H1 (cell line): ENCODE measurements at regions not wholly inside any gene's neighbourhood (a gene's known extent, or its start where the extent isn't known, plus 50 kb on each side); places are given as distances from the start of the nearest gene placed in this dataset.
A peak's percentile ranks its signal among the peaks of the same experiment; 100 is the strongest.

ENCODE experiments used
- CTCF ChIA-PET: fragments of 300-600 bp; sonication (Branson Sonifier 250); formaldehyde crosslinking; loops from one replicate; lab custom pipeline; 2021; ENCODE audit not compliant: partially characterized antibody; lab: Charles Lee
- POLR2A ChIA-PET: fragments of 300-600 bp; sonication (Branson Sonifier 250); formaldehyde crosslinking; loops from one replicate; lab custom pipeline; 2021; ENCODE audit warnings: inconsistent platforms; ENCODE audit not compliant: partially characterized antibody; lab: Charles Lee
- DNase-seq, 2 experiments: peaks; one replicate each; pipeline versions ENCODE4 v3.0.0 to v3.0.0-alpha.2; 2010 to 2022; ENCODE audit warnings: low spot score in 2 of 2, low read depth in 1 of 2, mixed read lengths in 1 of 2
- FAIRE-seq: peaks from 2 replicates; lab custom pipeline; 2011; peaks lifted over from hg19 to GRCh38; lab: Jason Lieb, UNC
- H2AFZ ChIP-seq: 2 replicates; pipeline ENCODE4 v1.8.1; 2012; ENCODE audit warnings: low read length, inconsistent platforms
- H2AK5ac ChIP-seq: 2 replicates; pipeline ENCODE4 v1.6.1; 2013; ENCODE audit warnings: low read depth, low read length
- H2BK120ac ChIP-seq: replicated peaks from 2 replicates; pipeline ENCODE3; 2013; ENCODE audit warnings: low read depth, low read length, inconsistent platforms
- H2BK12ac ChIP-seq: 2 replicates; pipeline ENCODE4 v1.6.1; 2013; ENCODE audit warnings: low read depth, low read length
- H2BK15ac ChIP-seq: 2 replicates; pipeline ENCODE4 v1.6.1; 2013; ENCODE audit warnings: low read length
- H2BK20ac ChIP-seq: 2 replicates; pipeline ENCODE4 v1.6.1; 2013; ENCODE audit warnings: low read length
- H2BK5ac ChIP-seq: 2 replicates; pipeline ENCODE4 v1.6.1; 2013; ENCODE audit warnings: low read depth, low read length
- H3K14ac ChIP-seq: 2 replicates; pipeline ENCODE4 v1.6.1; 2013; ENCODE audit warnings: inconsistent platforms; ENCODE audit not compliant: insufficient read length
- H3K18ac ChIP-seq: 2 replicates; pipeline ENCODE4 v1.6.1; 2013; ENCODE audit warnings: low read length; ENCODE audit errors: extremely low read depth
- H3K23ac ChIP-seq: 2 replicates; pipeline ENCODE4 v1.6.1; 2013; ENCODE audit warnings: inconsistent platforms; ENCODE audit not compliant: insufficient read length
- H3K23me2 ChIP-seq: 2 replicates; pipeline ENCODE4 v1.6.1; 2013; ENCODE audit warnings: low read depth, low read length
- H3K27ac ChIP-seq: 2 replicates; pipeline ENCODE4 v1.6.1; 2011; ENCODE audit warnings: low read depth, low read length, inconsistent platforms
- H3K27me3 ChIP-seq, 4 experiments: replicated peaks in 1 of 4; 1 replicate in 1 of 4; 2 replicates in 3 of 4; pipeline versions ENCODE4 v1.6.1 to v1.8.1; 2011 to 2013; ENCODE audit warnings: low read length in 3 of 4, mild to moderate bottlenecking in 3 of 4, inconsistent platforms in 2 of 4, mixed read lengths in 2 of 4, moderate library complexity in 1 of 4; ENCODE audit not compliant: control insufficient read depth in 3 of 4, insufficient read depth in 3 of 4; ENCODE audit errors: extremely low read depth in 1 of 4
- H3K36me3 ChIP-seq, 4 experiments: 2 replicates each; pipeline versions ENCODE4 v1.6.1 to v1.8.1; 2011 to 2013; ENCODE audit warnings: mild to moderate bottlenecking in 4 of 4, low read length in 3 of 4, moderate library complexity in 2 of 4, control low read depth in 1 of 4, inconsistent platforms in 1 of 4; ENCODE audit not compliant: insufficient read depth in 4 of 4, control insufficient read depth in 2 of 4
- H3K4ac ChIP-seq: replicated peaks from 2 replicates; pipeline ENCODE3; 2013; ENCODE audit warnings: low read length, low read depth, mixed read lengths, inconsistent platforms; ENCODE audit not compliant: insufficient read length
- H3K4me1 ChIP-seq, 4 experiments: replicated peaks in 1 of 4; 1 replicate in 1 of 4; 2 replicates in 3 of 4; pipeline versions ENCODE4 v1.6.1 to v1.8.1; 2011 to 2013; ENCODE audit warnings: low read length in 3 of 4, inconsistent platforms in 2 of 4, mixed read lengths in 1 of 4; ENCODE audit not compliant: insufficient read depth in 4 of 4, control insufficient read depth in 3 of 4
- H3K4me2 ChIP-seq, 2 experiments: 2 replicates each; pipeline versions ENCODE4 v1.6.1 to v1.8.1; 2011 to 2013; ENCODE audit warnings: low read depth in 2 of 2, low read length in 2 of 2, control low read depth in 1 of 2, inconsistent platforms in 1 of 2, mild to moderate bottlenecking in 1 of 2; ENCODE audit not compliant: insufficient read depth in 1 of 2
- H3K4me3 ChIP-seq, 4 experiments: fragments of 200-600, 300-600 bp in 1 of 4; sonication (generic), shearing (Covaris generic), sonication (Bioruptor Twin) in 1 of 4; 2 replicates each; pipeline versions ENCODE4 v1.5.1 to v1.8.1; 2011 to 2016; ENCODE audit warnings: low read length in 4 of 4, low read depth in 3 of 4, control low read depth in 2 of 4, inconsistent platforms in 2 of 4, mild to moderate bottlenecking in 2 of 4, mixed read lengths in 1 of 4, moderate library complexity in 1 of 4; ENCODE audit not compliant: insufficient read depth in 2 of 4; ENCODE audit errors: extremely low read depth in 1 of 4
- H3K56ac ChIP-seq: replicated peaks from 2 replicates; pipeline ENCODE3; 2013; ENCODE audit warnings: low read depth, mild to moderate bottlenecking, mixed read lengths, low read length, inconsistent platforms; ENCODE audit not compliant: insufficient read length
- H3K79me1 ChIP-seq: 2 replicates; pipeline ENCODE4 v1.6.1; 2013; ENCODE audit warnings: low read depth, low read length, control low read depth
- H3K79me2 ChIP-seq, 2 experiments: 2 replicates each; pipeline versions ENCODE4 v1.6.1 to v1.8.1; 2012 to 2013; ENCODE audit warnings: low read length in 2 of 2, mild to moderate bottlenecking in 2 of 2, inconsistent platforms in 1 of 2; ENCODE audit not compliant: insufficient read depth in 2 of 2, control insufficient read depth in 1 of 2
- H3K9ac ChIP-seq, 4 experiments: replicated peaks in 1 of 4; 1 replicate in 1 of 4; 2 replicates in 3 of 4; pipeline versions ENCODE4 v1.6.1 to v1.8.1; 2011 to 2013; ENCODE audit warnings: low read depth in 3 of 4, low read length in 3 of 4, control low read depth in 2 of 4, mild to moderate bottlenecking in 2 of 4, moderate library complexity in 2 of 4, inconsistent platforms in 1 of 4; ENCODE audit errors: extremely low read depth in 1 of 4
- H3K9me3 ChIP-seq, 2 experiments: 2 replicates each; pipeline versions ENCODE4 v1.6.1 to v1.8.1; 2012 to 2013; ENCODE audit warnings: mild to moderate bottlenecking in 2 of 2, moderate library complexity in 2 of 2, control low read depth in 1 of 2, inconsistent platforms in 1 of 2, low read depth in 1 of 2, low read length in 1 of 2, mixed read lengths in 1 of 2; ENCODE audit not compliant: insufficient read depth in 2 of 2
- H4K20me1 ChIP-seq, 2 experiments: replicated peaks in 1 of 2; 2 replicates each; pipeline versions ENCODE3 to v1.8.1; 2011 to 2013; ENCODE audit warnings: inconsistent platforms in 2 of 2, low read length in 2 of 2, mild to moderate bottlenecking in 1 of 2; ENCODE audit not compliant: insufficient read depth in 2 of 2, control insufficient read depth in 1 of 2
- H4K5ac ChIP-seq: 2 replicates; pipeline ENCODE4 v1.6.1; 2013; ENCODE audit warnings: low read length, low read depth, mixed read lengths, inconsistent platforms; ENCODE audit not compliant: insufficient read length
- H4K8ac ChIP-seq: 2 replicates; pipeline ENCODE4 v1.8.0; 2013; ENCODE audit warnings: mild to moderate bottlenecking, moderate library complexity, low read length, inconsistent platforms; ENCODE audit not compliant: insufficient read depth; ENCODE audit errors: extremely low read depth
- H4K91ac ChIP-seq: replicated peaks from 2 replicates; pipeline ENCODE3; 2013; ENCODE audit warnings: low read length, mixed read lengths, inconsistent platforms; ENCODE audit not compliant: insufficient read length
- CBX8 ChIP-seq: fragments of 300-800, 300-1000 bp; sonication (generic); IDR thresholded peaks from 2 replicates; pipeline ENCODE4 v1.7.1; 2016; ENCODE audit warnings: low read depth, low read length, borderline replicate concordance
- CTCF ChIP-seq, 3 experiments: IDR thresholded peaks; 1 replicate in 2 of 3; 2 replicates in 1 of 3; pipeline versions ENCODE4 v1.5.1 to v1.6.1; 2011; ENCODE audit warnings: low read length in 3 of 3, mild to moderate bottlenecking in 3 of 3, inconsistent platforms in 2 of 3, low read depth in 1 of 3, moderate library complexity in 1 of 3; ENCODE audit not compliant: insufficient read depth in 1 of 3; ENCODE audit errors: control extremely low read depth in 1 of 3
- KDM1A ChIP-seq: fragments of 200-600, 300-600 bp; sonication (generic); IDR thresholded peaks from 2 replicates; pipeline ENCODE4 v1.7.1; 2016; ENCODE audit warnings: mild to moderate bottlenecking, low read length, borderline replicate concordance
- RAD21 ChIP-seq, 2 experiments: IDR thresholded peaks in 1 of 2; conservative IDR thresholded peaks in 1 of 2; 2 replicates each; pipeline ENCODE4 v1.6.1; 2011; ENCODE audit warnings: low read depth in 2 of 2, low read length in 2 of 2, improper control_type of control experiment in 1 of 2, inconsistent platforms in 1 of 2, mild to moderate bottlenecking in 1 of 2, moderate library complexity in 1 of 2
- WGBS, 2 experiments: shearing (Covaris generic) in 1 of 2; methylation state at CpG; one replicate each; pipeline versions ENCODE4 v1.1.6 to v1.1.7; 2013 to 2015; ENCODE audit warnings: low lambda C conversion rate in 2 of 2, mixed read lengths in 2 of 2, inconsistent platforms in 1 of 2, low coverage in 1 of 2, missing lambda C conversion rate in 1 of 2; ENCODE audit not compliant: insufficient replicate concordance in 2 of 2, insufficient coverage in 1 of 2, insufficient read length in 1 of 2; ENCODE audit errors: extremely low coverage in 1 of 2, missing lambda C conversion rate in 1 of 2; 5-methylcytosine and 5-hydroxymethylcytosine counted together

GRCh38 chr15:98174286-98174685 lies 213.8 kb downstream of the ARRDC4 start:
- Histone ChIP-seq H3K4me3 (no peak overlapping the region), H2BK20ac (no peak overlapping the region), H2BK5ac (no peak overlapping the region), H3K27ac (no peak overlapping the region), H4K5ac (no peak overlapping the region), H3K79me1 (no peaks in the 10 kb centered on the region), H3K79me2 (no peaks in the 10 kb centered on the region), H4K8ac (no peak overlapping the region), H3K23me2 (no peaks in the 10 kb centered on the region), H2AK5ac (no peak overlapping the region), H2BK12ac (no peak overlapping the region), H3K4ac (no peak overlapping the region), H3K27me3 (no peaks in the 10 kb centered on the region), H3K18ac (no peak overlapping the region), H3K23ac (no peak overlapping the region), H3K9me3 (no peaks in the 10 kb centered on the region), H3K36me3 (no peaks in the 10 kb centered on the region), H2AFZ (no peak overlapping the region), H3K4me2 (no peak overlapping the region), H3K9ac (no peak overlapping the region), H3K14ac (no peak overlapping the region), H4K91ac (no peak overlapping the region), H3K56ac (no peak overlapping the region), H4K20me1 (no peaks in the 10 kb centered on the region), H3K4me1 (peaks cover 0 to 4% (median 2%) of the 10 kb centered on the region in 4 experiments; a peak in 4 of 7 replicates), H2BK15ac (no peak overlapping the region), H2BK120ac (no peak overlapping the region)
- WGBS, 2 experiments, result 68% methylated on average over 3 of the region's 3 CpGs; no CpG with 5 or more reads in 1 of the 2 experiments
- ChIA-PET CTCF (interaction anchor here (0.6 to 3.4 kb wide), 9 partner anchors 10 to 730 kb away, joined by 3 to 14 read pairs (median 5); no protein-coding TSS in a partner anchor), POLR2A (no interaction called here)
- TF ChIP-seq CBX8, result no peak
- peak; percentile 30 to 64 for TF ChIP-seq RAD21 (IDR thresholded peaks at IDR 0.05 in 1 of 2, conservative IDR thresholded peaks at IDR 0.05 in 1 of 2; ENCODE audit: low read depth in 2 of 2, low read length in 2 of 2)
- peak; percentile 4 to 28 (median 27); a peak in 3 of 4 replicates for TF ChIP-seq CTCF (IDR thresholded peaks at IDR 0.05; ENCODE audit: control extremely low read depth in 1 of 3, insufficient read depth in 1 of 3, low read depth in 1 of 3, low read length in 3 of 3)
- TF ChIP-seq KDM1A, result no peak
- DNase-seq (peak in 1 of 2 experiments; percentile 44), FAIRE-seq (no peak)
